Esophagus (tissue), 2 donors: ENCODE measurements at regions not wholly inside any gene's neighbourhood (a gene's known extent, or its start where the extent isn't known, plus 50 kb on each side); places are given as distances from the start of the nearest gene placed in this dataset.

Experiments
- H3K27ac ChIP-seq, 2 donors: one replicate each; pipeline ENCODE4 v1.5.1; 2013; ENCODE audit warnings: low read depth in 2 of 2, mild to moderate bottlenecking in 2 of 2, inconsistent platforms in 1 of 2, low read length in 1 of 2, moderate library complexity in 1 of 2
- H3K27me3 ChIP-seq, 2 donors: one replicate each; pipeline ENCODE4 v1.6.1; 2013; ENCODE audit warnings: low read length in 2 of 2, control low read depth in 1 of 2, mild to moderate bottlenecking in 1 of 2; ENCODE audit not compliant: insufficient read depth in 2 of 2, control insufficient read depth in 1 of 2
- H3K36me3 ChIP-seq, 2 donors: one replicate each; pipeline ENCODE4 v1.6.1; 2013; ENCODE audit warnings: low read length in 1 of 2; ENCODE audit not compliant: control insufficient read depth in 2 of 2, insufficient read depth in 2 of 2
- H3K4me1 ChIP-seq, 2 donors: one replicate each; pipeline ENCODE4 v1.6.1; 2013; ENCODE audit warnings: low read length in 1 of 2; ENCODE audit not compliant: control insufficient read depth in 2 of 2, insufficient read depth in 2 of 2
- H3K4me3 ChIP-seq, 2 donors: one replicate each; pipeline ENCODE4 v1.5.1; 2013; ENCODE audit warnings: low read length in 2 of 2, mild to moderate bottlenecking in 2 of 2, low read depth in 1 of 2, moderate library complexity in 1 of 2
- H3K9me3 ChIP-seq, 2 donors: one replicate each; pipeline ENCODE4 v1.6.1; 2013; ENCODE audit warnings: mild to moderate bottlenecking in 2 of 2, low read depth in 1 of 2, low read length in 1 of 2, moderate library complexity in 1 of 2; ENCODE audit not compliant: control insufficient read depth in 2 of 2, insufficient read depth in 1 of 2
- WGBS, 2 donors: extraction: QIAGEN DNeasy Blood & Tissue Kit; methylation state at CpG; one replicate each; pipeline ENCODE4 v1.1.7; 2013; 5-methylcytosine and 5-hydroxymethylcytosine counted together
- donor health status: healthy with polysubstance abuse.
- donor health status: Bipolar disorder and iron deficiency.

GRCh38 chr3:182244222-182244971, 532.7 kb downstream of the SOX2 start:
- Histone ChIP-seq H3K4me3 (no peak overlapping the region), H3K27me3 (no peaks in the 10 kb centered on the region), H3K36me3 (no peaks in the 10 kb centered on the region), H3K4me1 (no peaks in the 10 kb centered on the region), H3K9me3 (no peaks in the 10 kb centered on the region), H3K27ac (no peak overlapping the region)
- WGBS, 2 donors: 82 to 91% methylated on average over 4 of the region's 4 CpGs

- Histone ChIP-seq H3K27ac (no peak overlapping the region), H3K9me3 (no peaks in the 10 kb centered on the region), H3K36me3 (no peaks in the 10 kb centered on the region), H3K4me3 (no peak overlapping the region), H3K27me3 (no peaks in the 10 kb centered on the region), H3K4me1 (no peaks in the 10 kb centered on the region)
- 85 to 89% methylated on average over 5 of the region's 5 CpGs for WGBS, 2 donors
Observed at GRCh38 chr3:182245059-182245458, 533.3 kb downstream of the SOX2 start.

- no peaks in the 10 kb centered on the region for H3K4me1 ChIP-seq
- H3K27me3 ChIP-seq: no peaks in the 10 kb centered on the region
- WGBS, 2 donors: 71 to 75% methylated on average over 5 of the region's 5 CpGs
- H3K27ac ChIP-seq: no peak overlapping the region
- H3K4me3 ChIP-seq: no peak overlapping the region
- no peaks in the 10 kb centered on the region for H3K9me3 ChIP-seq
- no peaks in the 10 kb centered on the region for H3K36me3 ChIP-seq
Observed at GRCh38 chr3:182246870-182247269, 535.1 kb downstream of the SOX2 start.

GRCh38 chr3:182248349-182248880, 536.7 kb downstream of the SOX2 start:
- no peaks in the 10 kb centered on the region for H3K36me3 ChIP-seq
- WGBS, 2 donors: 77 to 81% methylated on average over 5 of the region's 5 CpGs
- H3K27me3 ChIP-seq: no peaks in the 10 kb centered on the region
- peaks cover 0 to 2% of the 10 kb centered on the region in 2 donors for H3K4me1 ChIP-seq
- no peaks in the 10 kb centered on the region for H3K9me3 ChIP-seq
- no peak overlapping the region for H3K4me3 ChIP-seq
- no peak overlapping the region for H3K27ac ChIP-seq

- 32 to 47% methylated on average over 5 of the region's 5 CpGs for WGBS, 2 donors
- H3K36me3 ChIP-seq: no peaks in the 10 kb centered on the region
- H3K4me3 ChIP-seq: no peak overlapping the region
- no peaks in the 10 kb centered on the region for H3K27me3 ChIP-seq
- H3K27ac ChIP-seq: no peak overlapping the region
- peaks cover 0 to 2% of the 10 kb centered on the region in 2 donors for H3K4me1 ChIP-seq
- H3K9me3 ChIP-seq: no peaks in the 10 kb centered on the region
Observed at GRCh38 chr3:182252802-182253201, 540.5 kb upstream of the ATP11B start.

GRCh38 chr3:182255158-182255557, 538.1 kb upstream of the ATP11B start:
- H3K36me3 ChIP-seq: no peaks in the 10 kb centered on the region
- H3K4me3 ChIP-seq: no peak overlapping the region
- peaks cover 0 to 2% of the 10 kb centered on the region in 2 donors for H3K4me1 ChIP-seq
- no peaks in the 10 kb centered on the region for H3K9me3 ChIP-seq
- H3K27me3 ChIP-seq: no peaks in the 10 kb centered on the region
- H3K27ac ChIP-seq: no peak overlapping the region
- WGBS, 2 donors: 88% methylated on average over 2 of the region's 2 CpGs

- Histone ChIP-seq H3K27ac (no peak overlapping the region), H3K9me3 (no peaks in the 10 kb centered on the region), H3K36me3 (no peaks in the 10 kb centered on the region), H3K4me1 (peaks cover 0 to 1% of the 10 kb centered on the region in 2 donors), H3K27me3 (no peaks in the 10 kb centered on the region), H3K4me3 (no peak overlapping the region)
- WGBS, 2 donors: 76 to 78% methylated on average over 4 of the region's 4 CpGs
Observed at GRCh38 chr3:182257361-182257760, 535.9 kb upstream of the ATP11B start.

- Histone ChIP-seq H3K27me3 (no peaks in the 10 kb centered on the region), H3K9me3 (no peaks in the 10 kb centered on the region), H3K27ac (no peak overlapping the region), H3K4me1 (no peaks in the 10 kb centered on the region), H3K36me3 (no peaks in the 10 kb centered on the region), H3K4me3 (no peak overlapping the region)
- 21 to 25% methylated on average over 3 of the region's 3 CpGs for WGBS, 2 donors
Observed at GRCh38 chr3:182258538-182259177, 534.6 kb upstream of the ATP11B start.

GRCh38 chr3:182259579-182259978, 533.7 kb upstream of the ATP11B start:
- Histone ChIP-seq H3K27me3 (no peaks in the 10 kb centered on the region), H3K36me3 (no peaks in the 10 kb centered on the region)
- WGBS, 2 donors: 36 to 52% methylated on average over 17 of the region's 17 CpGs

More at GRCh38 chr3:182259579-182259978, 533.7 kb upstream of the ATP11B start:
- no peak overlapping the region for H3K4me3 ChIP-seq
- no peak overlapping the region for H3K27ac ChIP-seq
- H3K4me1 ChIP-seq: no peaks in the 10 kb centered on the region
- H3K9me3 ChIP-seq: no peaks in the 10 kb centered on the region
